Activated naive CD8-positive, alpha-beta T cell treated with anti-CD3 and anti-CD28 coated beads, Interleukin-2, amount 50 U/mL, for 24 hours (primary cell): ENCODE measurements at regions not wholly inside any gene's neighbourhood (a gene's known extent, or its start where the extent isn't known, plus 50 kb on each side); places are given as distances from the start of the nearest gene placed in this dataset.

Experiments used
- ATAC-seq: fragments of 150-1000 bp; cut with Tn5 transposase; one replicate; pipeline ENCODE4 v1.10.0; 2021
- DNase-seq: peaks from one replicate; pipeline ENCODE4 v3.0.0; 2021
- H3K27ac Mint-ChIP-seq: one replicate; pipeline ENCODE4 v1.8.0; 2021; ENCODE audit warnings: mild to moderate bottlenecking, mixed read lengths
- H3K27me3 Mint-ChIP-seq: one replicate; pipeline ENCODE4 v1.8.0; 2021; ENCODE audit warnings: mixed read lengths
- H3K36me3 Mint-ChIP-seq: one replicate; pipeline ENCODE4 v1.8.0; 2021; ENCODE audit warnings: low read depth, mixed read lengths
- H3K4me1 Mint-ChIP-seq: one replicate; pipeline ENCODE4 v1.8.0; 2021; ENCODE audit warnings: mixed read lengths
- H3K4me3 Mint-ChIP-seq: one replicate; pipeline ENCODE4 v1.8.0; 2021; ENCODE audit warnings: mild to moderate bottlenecking, moderate library complexity, mixed read lengths
- H3K9me3 Mint-ChIP-seq: one replicate; pipeline ENCODE4 v1.8.0; 2021; ENCODE audit warnings: mixed read lengths

DNA sequence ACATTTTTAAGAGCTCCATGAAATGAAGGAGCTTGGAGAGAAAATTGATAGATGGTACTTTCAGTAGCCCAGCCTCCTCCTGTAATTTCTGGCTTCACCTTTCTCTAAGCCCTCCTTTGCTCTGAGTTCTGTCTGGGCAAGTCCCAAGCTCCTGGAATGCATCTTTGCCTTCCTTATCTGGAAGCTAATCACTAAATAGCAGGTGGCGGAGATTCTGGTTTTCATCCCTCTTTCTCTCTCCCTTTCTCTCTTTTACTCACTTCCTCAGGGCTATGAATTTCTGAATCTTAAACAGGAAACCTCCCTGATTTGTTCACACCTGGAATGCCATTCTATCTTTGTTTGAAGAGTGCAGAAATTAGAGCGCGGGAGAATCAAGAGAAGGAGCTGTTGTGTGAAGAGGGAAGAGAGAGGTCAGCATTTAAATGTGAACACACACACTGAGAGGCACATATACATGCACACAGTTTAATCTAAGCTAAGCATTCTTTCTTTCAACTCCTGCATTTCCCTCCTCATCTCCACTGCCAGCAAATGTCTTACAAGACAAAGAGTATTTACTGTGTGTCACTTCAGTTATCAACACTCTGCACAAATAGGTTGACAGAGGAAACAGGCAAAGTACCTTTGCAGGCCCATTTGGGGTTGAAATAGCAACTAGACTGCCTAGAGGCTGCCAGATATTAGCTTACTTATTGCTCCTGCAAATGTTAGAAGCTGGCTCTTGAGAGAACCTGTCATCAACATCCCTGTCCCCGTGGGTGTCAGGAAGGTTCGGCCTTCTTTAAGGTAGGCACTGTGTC lies 199.4 kb upstream of the CAMK1G start:
- H3K27me3 Mint-ChIP-seq: peaks cover 4% of the 10 kb centered on the region
- ATAC-seq: no peak
- H3K4me1 Mint-ChIP-seq: no peaks in the 10 kb centered on the region
- no peaks in the 10 kb centered on the region for H3K36me3 Mint-ChIP-seq
- no peak overlapping the region for H3K4me3 Mint-ChIP-seq
- H3K27ac Mint-ChIP-seq: no peak overlapping the region
- no peaks in the 10 kb centered on the region for H3K9me3 Mint-ChIP-seq
- DNase-seq: no peak

DNA sequence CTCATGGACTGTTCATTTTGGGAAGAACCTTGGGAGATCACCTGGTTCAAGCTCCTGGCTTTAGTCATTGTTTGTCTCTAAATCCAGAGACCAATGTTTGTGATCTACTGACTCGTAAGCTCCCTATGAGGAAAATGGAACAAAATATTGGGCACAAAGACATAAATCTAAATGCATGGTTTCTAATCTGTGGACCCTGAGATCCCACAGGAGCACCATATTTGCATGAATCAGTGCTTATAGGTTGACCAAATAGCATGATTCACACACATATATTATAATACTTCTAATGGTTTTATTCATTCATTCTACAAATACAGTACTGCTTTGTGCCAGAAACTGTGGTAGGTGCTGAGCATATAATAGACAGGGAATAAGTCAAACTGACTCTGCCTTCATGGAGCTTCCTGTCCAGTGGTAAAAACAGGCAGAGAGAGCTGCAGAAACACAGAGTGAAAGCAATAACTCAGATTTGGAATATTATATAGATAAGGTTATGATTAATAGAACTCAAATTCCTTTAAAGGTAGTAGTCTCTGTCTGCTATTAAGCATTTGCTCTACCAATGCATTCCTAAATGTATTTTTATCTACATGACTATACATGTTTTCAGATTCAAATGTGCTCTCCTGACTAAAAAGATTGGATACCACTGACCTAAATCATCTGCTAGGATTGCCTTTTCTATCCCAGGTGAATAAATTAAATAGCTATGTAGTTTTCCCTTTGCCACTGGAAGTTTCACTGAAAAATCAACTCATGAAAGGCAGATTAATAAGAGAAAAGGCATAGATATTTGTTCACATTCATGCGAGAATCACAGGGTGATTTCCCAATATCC lies 198.6 kb upstream of the CAMK1G start:
- H3K4me1 Mint-ChIP-seq: no peaks in the 10 kb centered on the region
- H3K27ac Mint-ChIP-seq: no peak overlapping the region
- H3K9me3 Mint-ChIP-seq: no peaks in the 10 kb centered on the region
- no peaks in the 10 kb centered on the region for H3K36me3 Mint-ChIP-seq
- no peak overlapping the region for H3K4me3 Mint-ChIP-seq
- peaks cover 6% of the 10 kb centered on the region for H3K27me3 Mint-ChIP-seq
- DNase-seq (no peak), ATAC-seq (no peak)

DNA sequence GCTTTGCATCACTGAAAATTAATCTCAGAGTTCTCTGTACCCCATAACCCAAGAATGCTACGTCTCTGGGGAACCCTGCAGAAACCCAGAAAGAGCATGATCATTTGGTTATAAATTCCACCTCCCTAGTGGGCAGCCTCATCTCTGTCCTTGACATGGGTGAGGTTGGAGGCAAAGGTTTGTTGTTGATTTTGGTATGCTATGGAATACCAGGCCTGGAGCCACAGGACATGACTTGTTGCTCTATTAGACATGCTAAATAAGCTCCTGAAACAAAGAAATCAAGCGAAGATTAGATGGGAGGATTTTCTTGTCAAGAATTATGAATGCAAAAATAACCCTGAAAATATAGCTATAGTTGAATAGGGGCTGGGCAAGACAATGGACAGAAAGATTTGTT lies 197.4 kb upstream of the CAMK1G start:
- no peak overlapping the region for H3K4me3 Mint-ChIP-seq
- ATAC-seq (no peak), DNase-seq (no peak)
- H3K4me1 Mint-ChIP-seq: no peaks in the 10 kb centered on the region
- no peaks in the 10 kb centered on the region for H3K9me3 Mint-ChIP-seq
- H3K27ac Mint-ChIP-seq: no peak overlapping the region
- H3K27me3 Mint-ChIP-seq: peaks cover 6% of the 10 kb centered on the region
- no peaks in the 10 kb centered on the region for H3K36me3 Mint-ChIP-seq

DNA sequence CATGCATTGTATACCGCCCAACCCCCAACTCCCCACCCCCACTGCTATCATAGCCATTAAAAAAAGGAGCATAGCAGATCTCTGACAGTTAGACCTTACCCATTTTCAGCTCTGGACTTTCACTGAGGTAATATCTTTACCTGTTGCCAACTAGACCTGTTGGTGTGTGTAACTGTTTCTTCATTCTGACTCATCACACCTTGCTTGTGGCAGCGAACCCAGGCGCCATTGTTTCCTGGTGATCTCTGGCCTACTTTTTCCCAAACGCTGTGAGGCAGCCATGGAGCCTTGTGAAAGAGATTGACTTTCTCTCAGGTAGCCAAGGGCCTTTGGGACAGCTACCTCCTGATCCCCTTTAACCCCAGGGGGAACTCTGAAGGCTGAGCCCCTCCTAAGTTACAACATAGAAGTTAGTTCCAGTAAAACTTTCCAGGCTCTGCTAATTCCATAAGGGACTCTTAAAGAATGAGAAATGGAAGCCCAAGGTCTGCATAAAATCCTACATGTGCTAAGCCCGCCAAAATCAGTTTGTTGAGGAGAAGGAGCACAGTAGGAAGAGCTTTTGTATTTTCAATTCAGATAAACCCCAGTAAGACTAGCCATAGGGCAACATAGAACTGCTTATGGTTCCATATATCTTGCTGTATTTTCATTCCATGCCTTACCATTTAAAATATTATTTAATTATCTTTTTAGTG lies 196.1 kb upstream of the CAMK1G start:
- H3K9me3 Mint-ChIP-seq: no peaks in the 10 kb centered on the region
- H3K4me1 Mint-ChIP-seq: no peaks in the 10 kb centered on the region
- no peak overlapping the region for H3K4me3 Mint-ChIP-seq
- no peak overlapping the region for H3K27ac Mint-ChIP-seq
- ATAC-seq (no peak), DNase-seq (no peak)
- H3K36me3 Mint-ChIP-seq: no peaks in the 10 kb centered on the region
- peaks cover 6% of the 10 kb centered on the region for H3K27me3 Mint-ChIP-seq

DNA sequence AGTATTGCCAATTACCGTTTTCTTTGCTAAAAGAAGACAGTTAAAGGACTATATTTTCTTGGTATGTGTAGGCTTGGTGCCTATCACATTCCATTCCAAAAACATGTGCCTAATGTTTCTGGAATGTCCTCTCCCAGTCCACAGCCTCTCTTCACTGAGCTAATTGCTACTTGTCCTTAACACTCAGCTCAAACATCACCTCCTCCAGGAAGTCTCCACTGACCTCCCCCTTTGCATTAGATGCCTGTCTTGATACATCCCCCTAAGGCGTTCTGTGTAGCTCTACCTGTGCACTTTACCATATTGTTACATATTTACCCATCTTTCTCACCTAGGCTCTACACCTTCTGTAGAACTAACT lies 195.6 kb upstream of the CAMK1G start:
- ATAC-seq (no peak), DNase-seq (no peak)
- Mint-ChIP-seq H3K9me3 (no peaks in the 10 kb centered on the region), H3K27ac (no peak overlapping the region), H3K4me3 (no peak overlapping the region), H3K36me3 (no peaks in the 10 kb centered on the region), H3K4me1 (no peaks in the 10 kb centered on the region), H3K27me3 (peaks cover 5% of the 10 kb centered on the region)

DNA sequence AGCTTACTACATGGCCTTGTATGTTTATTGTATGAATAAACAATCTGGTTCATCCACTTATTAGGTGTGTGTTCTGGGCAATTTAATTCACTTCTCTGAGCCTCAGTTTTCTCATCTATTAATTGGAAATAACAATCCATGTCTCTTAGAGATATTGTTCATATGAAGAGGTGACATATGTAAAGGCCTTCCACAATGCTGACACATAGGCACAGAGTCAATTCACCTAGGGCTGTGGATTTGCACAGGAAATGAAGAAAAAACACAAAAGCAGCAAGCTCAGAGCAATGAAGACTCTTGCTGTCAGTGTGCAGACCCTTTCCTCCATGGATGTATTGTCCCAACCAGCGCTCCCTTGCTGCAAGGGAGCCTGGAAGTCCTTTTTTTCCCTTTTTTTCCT lies 195.2 kb upstream of the CAMK1G start:
- DNase-seq: no peak
- no peaks in the 10 kb centered on the region for H3K9me3 Mint-ChIP-seq
- H3K4me3 Mint-ChIP-seq: no peak overlapping the region
- peaks cover 5% of the 10 kb centered on the region for H3K27me3 Mint-ChIP-seq
- no peaks in the 10 kb centered on the region for H3K4me1 Mint-ChIP-seq
- H3K27ac Mint-ChIP-seq: no peak overlapping the region
- H3K36me3 Mint-ChIP-seq: no peaks in the 10 kb centered on the region
- no peak for ATAC-seq

DNA sequence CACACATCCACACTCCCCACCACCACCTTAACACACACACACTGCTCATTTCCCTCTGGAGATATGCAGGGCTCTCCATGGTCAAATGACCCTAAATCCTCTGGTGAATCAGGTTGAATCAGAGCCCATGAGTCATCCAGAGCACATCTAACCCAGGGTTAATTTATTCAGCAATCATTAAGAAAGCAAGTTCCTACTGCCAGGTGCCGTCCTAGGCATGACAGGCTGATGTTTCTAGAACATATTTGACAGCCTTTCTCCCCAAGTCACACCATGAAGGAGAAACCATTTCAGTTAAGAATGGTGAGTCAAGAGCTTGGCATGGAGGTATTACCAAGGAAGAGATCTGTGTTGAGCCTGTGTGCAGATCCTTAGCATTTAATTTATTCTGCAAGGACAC lies 194.3 kb upstream of the CAMK1G start:
- peaks cover 5% of the 10 kb centered on the region for H3K27me3 Mint-ChIP-seq
- no peaks in the 10 kb centered on the region for H3K9me3 Mint-ChIP-seq
- no peaks in the 10 kb centered on the region for H3K36me3 Mint-ChIP-seq
- ATAC-seq (no peak), DNase-seq (no peak)
- no peaks in the 10 kb centered on the region for H3K4me1 Mint-ChIP-seq
- no peak overlapping the region for H3K4me3 Mint-ChIP-seq
- H3K27ac Mint-ChIP-seq: no peak overlapping the region

DNA sequence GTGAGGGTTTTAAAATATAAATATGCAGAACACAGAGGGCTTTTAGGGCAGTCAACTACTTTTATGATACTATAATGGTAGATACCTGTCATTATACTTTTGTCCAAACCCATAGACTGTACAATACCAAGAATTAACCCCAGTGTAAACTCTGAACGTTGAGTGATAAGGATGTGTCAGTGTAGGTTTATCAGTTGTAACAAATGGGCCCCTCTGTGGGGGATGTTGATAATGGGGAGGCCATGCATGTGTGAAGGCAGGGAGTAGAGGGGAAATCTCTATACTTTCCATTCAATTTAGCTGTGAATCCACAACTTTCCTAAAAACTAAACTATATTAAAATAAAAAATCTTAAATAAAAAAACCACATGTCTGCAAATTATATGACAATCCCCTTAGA lies 193.5 kb upstream of the CAMK1G start:
- H3K9me3 Mint-ChIP-seq: no peaks in the 10 kb centered on the region
- H3K27me3 Mint-ChIP-seq: peaks cover 5% of the 10 kb centered on the region
- ATAC-seq (no peak), DNase-seq (no peak)
- no peaks in the 10 kb centered on the region for H3K4me1 Mint-ChIP-seq
- H3K4me3 Mint-ChIP-seq: no peak overlapping the region
- H3K36me3 Mint-ChIP-seq: no peaks in the 10 kb centered on the region
- no peak overlapping the region for H3K27ac Mint-ChIP-seq

DNA sequence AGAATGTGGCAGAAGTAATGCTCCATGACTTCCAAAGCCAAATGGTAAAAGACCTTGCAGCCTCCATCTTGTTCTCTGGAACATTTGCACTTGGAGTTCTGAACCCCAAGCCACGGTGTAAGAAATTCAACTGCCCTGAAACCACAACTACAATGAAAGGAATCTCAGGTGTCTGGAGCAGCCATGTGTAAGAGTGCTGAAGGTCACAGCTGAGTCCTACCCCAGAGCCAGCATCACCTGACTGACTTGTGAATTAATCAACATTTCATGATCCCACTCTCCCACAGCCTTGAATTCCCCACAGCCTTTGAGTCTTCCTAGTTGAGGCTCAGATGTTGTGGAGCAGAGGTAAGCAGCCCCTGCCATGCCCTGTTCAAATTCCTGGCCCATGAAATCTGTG lies 192.8 kb upstream of the CAMK1G start:
- ATAC-seq (no peak), DNase-seq (no peak)
- H3K27ac Mint-ChIP-seq: no peak overlapping the region
- no peaks in the 10 kb centered on the region for H3K9me3 Mint-ChIP-seq
- H3K4me3 Mint-ChIP-seq: no peak overlapping the region
- H3K36me3 Mint-ChIP-seq: no peaks in the 10 kb centered on the region
- no peaks in the 10 kb centered on the region for H3K4me1 Mint-ChIP-seq
- peaks cover 10% of the 10 kb centered on the region for H3K27me3 Mint-ChIP-seq

DNA sequence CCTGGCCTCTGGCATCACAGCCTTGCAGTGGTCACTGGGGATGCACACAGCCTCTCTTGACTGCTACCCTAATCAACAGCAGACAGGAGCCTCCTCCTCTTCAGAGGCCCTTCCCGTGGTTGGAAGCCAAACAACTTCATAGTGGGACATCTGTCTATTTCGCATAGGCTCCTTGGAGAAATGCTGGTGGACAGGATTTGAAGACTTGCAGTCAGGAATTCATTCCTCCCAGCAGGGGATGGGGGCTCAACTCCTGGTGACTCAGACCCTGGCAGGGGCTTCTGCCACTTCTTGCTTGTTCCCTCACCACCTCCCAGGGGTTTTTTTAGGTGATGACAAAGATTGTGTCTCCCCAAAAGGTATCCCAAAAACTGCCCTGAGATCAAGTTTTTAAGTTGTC lies 191.7 kb upstream of the CAMK1G start:
- DNase-seq (no peak), ATAC-seq (no peak)
- Mint-ChIP-seq H3K27me3 (peaks cover 14% of the 10 kb centered on the region), H3K9me3 (no peaks in the 10 kb centered on the region), H3K27ac (no peak overlapping the region), H3K4me3 (no peak overlapping the region), H3K4me1 (no peaks in the 10 kb centered on the region), H3K36me3 (no peaks in the 10 kb centered on the region)

DNA sequence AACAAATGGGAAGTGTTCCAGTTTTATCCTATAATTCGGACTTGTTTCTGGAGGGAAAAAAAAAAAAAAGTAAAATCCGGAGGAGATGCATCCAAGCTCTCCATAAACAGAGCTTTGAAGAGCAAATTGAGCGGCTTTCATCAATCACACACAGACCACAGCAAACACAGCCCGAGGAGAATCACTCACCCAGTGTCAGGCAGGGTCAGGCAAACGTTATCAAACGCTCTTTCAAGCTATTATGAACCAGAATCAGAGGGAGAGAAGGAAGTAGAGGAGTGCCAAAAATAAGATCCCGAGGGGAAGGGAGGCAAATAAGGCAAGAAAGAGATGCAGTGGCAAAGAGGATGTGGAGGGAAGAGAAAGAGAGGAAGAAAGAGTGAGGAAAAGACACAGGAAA lies 188.3 kb upstream of the CAMK1G start:
- H3K4me1 Mint-ChIP-seq: no peaks in the 10 kb centered on the region
- no peak overlapping the region for H3K4me3 Mint-ChIP-seq
- H3K36me3 Mint-ChIP-seq: no peaks in the 10 kb centered on the region
- peaks cover 10% of the 10 kb centered on the region for H3K27me3 Mint-ChIP-seq
- no peak for DNase-seq
- ATAC-seq: no peak
- no peaks in the 10 kb centered on the region for H3K9me3 Mint-ChIP-seq
- no peak overlapping the region for H3K27ac Mint-ChIP-seq

DNA sequence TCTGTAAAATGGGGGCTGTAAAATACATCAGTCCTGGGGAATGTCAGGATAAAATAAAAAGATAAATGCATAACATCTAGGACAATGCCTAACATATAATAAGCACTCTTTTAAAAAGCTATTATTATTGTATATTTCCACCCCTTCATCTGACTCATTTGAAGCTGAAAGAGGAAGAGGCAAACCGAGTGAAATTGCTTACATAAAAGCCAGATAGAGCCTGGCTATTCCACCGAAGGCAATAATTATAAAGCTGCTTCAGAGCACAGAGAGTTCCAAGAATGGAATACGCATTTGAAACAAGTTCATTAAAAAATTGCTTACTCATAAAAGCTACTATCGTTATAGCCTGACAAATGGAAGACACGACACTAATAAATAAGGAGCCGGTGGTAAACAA lies 186.1 kb upstream of the CAMK1G start:
- no peak for DNase-seq
- no peak for ATAC-seq
- H3K27me3 Mint-ChIP-seq: peaks cover 10% of the 10 kb centered on the region
- no peaks in the 10 kb centered on the region for H3K36me3 Mint-ChIP-seq
- no peaks in the 10 kb centered on the region for H3K9me3 Mint-ChIP-seq
- no peak overlapping the region for H3K27ac Mint-ChIP-seq
- H3K4me1 Mint-ChIP-seq: no peaks in the 10 kb centered on the region
- no peak overlapping the region for H3K4me3 Mint-ChIP-seq

DNA sequence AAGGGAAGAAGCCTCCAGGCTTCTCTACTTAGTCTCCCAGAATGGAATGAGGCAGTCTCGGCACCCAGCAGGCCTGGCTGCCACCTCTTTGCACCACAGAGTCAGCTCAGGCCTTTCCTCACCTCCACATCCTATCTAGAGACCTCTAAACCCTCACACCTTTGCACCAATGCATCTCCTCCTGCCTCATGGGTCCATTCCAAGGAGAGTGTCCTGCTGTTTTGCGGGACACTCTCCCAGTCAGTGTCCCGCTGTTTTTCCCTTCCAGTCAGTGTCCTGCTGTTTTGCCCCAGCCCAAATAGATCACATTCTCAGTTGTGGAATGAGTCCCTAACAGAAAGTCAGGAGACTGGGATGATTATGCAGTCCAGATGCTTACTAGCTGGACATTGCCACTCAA lies 185.6 kb upstream of the CAMK1G start:
- no peak overlapping the region for H3K27ac Mint-ChIP-seq
- H3K4me3 Mint-ChIP-seq: no peak overlapping the region
- H3K27me3 Mint-ChIP-seq: peaks cover 10% of the 10 kb centered on the region
- H3K4me1 Mint-ChIP-seq: no peaks in the 10 kb centered on the region
- no peaks in the 10 kb centered on the region for H3K36me3 Mint-ChIP-seq
- H3K9me3 Mint-ChIP-seq: no peaks in the 10 kb centered on the region
- DNase-seq: no peak
- no peak for ATAC-seq

DNA sequence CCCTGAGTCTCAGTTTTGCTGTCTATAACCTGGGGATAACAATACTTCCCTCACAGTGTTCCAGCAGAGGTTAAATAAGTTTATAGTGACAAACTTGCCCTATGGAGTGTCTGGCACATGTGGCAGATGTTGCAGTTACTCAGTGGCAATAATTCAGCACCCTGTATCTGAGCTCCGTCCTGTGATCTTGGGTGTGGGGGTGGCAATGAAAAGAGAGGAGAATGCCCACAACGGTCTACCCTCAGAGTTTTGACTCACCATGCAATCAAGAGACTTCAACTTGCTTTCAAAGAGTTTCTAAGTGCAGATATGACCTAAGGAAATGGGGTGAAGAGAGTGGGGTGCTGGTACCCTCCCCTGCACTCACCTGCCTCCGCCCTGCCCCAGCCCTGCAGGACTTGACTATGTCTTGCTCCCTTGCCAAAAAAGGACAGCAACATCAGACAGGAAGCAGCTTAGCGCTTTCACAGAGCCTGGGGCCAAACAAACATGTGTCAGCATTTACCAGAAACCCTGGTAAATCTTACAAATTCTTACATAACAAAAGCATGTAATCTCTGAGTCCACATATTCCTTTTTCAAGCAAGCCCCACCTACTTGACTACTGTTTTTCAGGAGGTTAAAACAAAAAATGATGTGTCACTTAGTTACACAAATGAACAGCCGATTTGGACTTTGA lies 185.1 kb upstream of the CAMK1G start:
- DNase-seq (no peak), ATAC-seq (no peak)
- Mint-ChIP-seq H3K27me3 (peaks cover 10% of the 10 kb centered on the region), H3K4me1 (no peaks in the 10 kb centered on the region), H3K9me3 (no peaks in the 10 kb centered on the region), H3K4me3 (no peak overlapping the region), H3K27ac (no peak overlapping the region), H3K36me3 (no peaks in the 10 kb centered on the region)
